IgD-negative memory B cell (primary cell): ENCODE measurements at regions not wholly inside any gene's neighbourhood (a gene's known extent, or its start where the extent isn't known, plus 50 kb on each side); places are given as distances from the start of the nearest gene placed in this dataset.
"Not testable (repeated sequence)": the region's sequence is repeated elsewhere in the genome, so short reads cannot be mapped to it uniquely, and the experiment has no call there.

Experiments used
- H3K27ac Mint-ChIP-seq, 3 donors: one replicate each; pipeline ENCODE4 v1.8.0; 2020 to 2022; ENCODE audit warnings: mild to moderate bottlenecking in 3 of 3, mixed read lengths in 3 of 3, moderate library complexity in 1 of 3
- H3K27me3 Mint-ChIP-seq: one replicate; pipeline ENCODE4 v1.8.0; 2021; ENCODE audit warnings: mixed read lengths
- H3K36me3 Mint-ChIP-seq: one replicate; pipeline ENCODE4 v1.8.0; 2020; ENCODE audit warnings: mild to moderate bottlenecking, mixed read lengths
- H3K4me1 Mint-ChIP-seq, 3 donors: one replicate each; pipeline ENCODE4 v1.8.0; 2020 to 2022; ENCODE audit warnings: mixed read lengths in 3 of 3, mild to moderate bottlenecking in 1 of 3
- H3K4me3 Mint-ChIP-seq, 4 donors: one replicate each; pipeline ENCODE4 v1.8.0; 2020 to 2022; ENCODE audit warnings: mild to moderate bottlenecking in 4 of 4, mixed read lengths in 4 of 4, moderate library complexity in 3 of 4
- H3K9me3 Mint-ChIP-seq, 3 donors: one replicate each; pipeline ENCODE4 v1.8.0; 2020 to 2021; ENCODE audit warnings: mixed read lengths in 3 of 3, mild to moderate bottlenecking in 1 of 3

GRCh38 chr10:44267007-44267406 is 117.9 kb downstream of the CXCL12 start:
- Mint-ChIP-seq H3K4me3 (no peak overlapping the region), H3K9me3 (peaks cover 0 to 6% (median 5%) of the 10 kb centered on the region in 3 donors), H3K27ac (no peak overlapping the region), H3K27me3 (peaks cover 1% of the 10 kb centered on the region), H3K36me3 (no peaks in the 10 kb centered on the region), H3K4me1 (no peaks in the 10 kb centered on the region)

GRCh38 chr10:44264244-44264643 is 120.7 kb downstream of the CXCL12 start:
- H3K9me3 Mint-ChIP-seq = peaks cover 0 to 6% (median 5%) of the 10 kb centered on the region in 3 donors
- no peak overlapping the region for H3K4me3 Mint-ChIP-seq
- no peak overlapping the region for H3K27ac Mint-ChIP-seq
- peaks cover 1% of the 10 kb centered on the region for H3K27me3 Mint-ChIP-seq
- no peaks in the 10 kb centered on the region for H3K36me3 Mint-ChIP-seq
- H3K4me1 Mint-ChIP-seq = no peaks in the 10 kb centered on the region

GRCh38 chr10:44263771-44264170 is 121.1 kb downstream of the CXCL12 start:
- no peak overlapping the region for H3K4me3 Mint-ChIP-seq
- H3K27me3 Mint-ChIP-seq = peaks cover 1% of the 10 kb centered on the region
- H3K36me3 Mint-ChIP-seq = no peaks in the 10 kb centered on the region
- no peaks in the 10 kb centered on the region for H3K4me1 Mint-ChIP-seq
- H3K27ac Mint-ChIP-seq = no peak overlapping the region
- H3K9me3 Mint-ChIP-seq = peaks cover 0 to 6% (median 5%) of the 10 kb centered on the region in 3 donors

GRCh38 chr10:44262551-44263251 is 122.2 kb downstream of the CXCL12 start:
- Mint-ChIP-seq H3K36me3 (no peaks in the 10 kb centered on the region), H3K27me3 (peaks cover 1% of the 10 kb centered on the region), H3K9me3 (peaks cover 0 to 6% (median 3%) of the 10 kb centered on the region in 3 donors), H3K4me3 (peak overlapping the region in 1 of 4 donors; percentile 15), H3K27ac (no peak overlapping the region), H3K4me1 (no peaks in the 10 kb centered on the region)

GRCh38 chr10:44261710-44262455 is 123.0 kb downstream of the CXCL12 start:
- H3K9me3 Mint-ChIP-seq = peaks cover 0 to 6% (median 2%) of the 10 kb centered on the region in 3 donors
- no peak overlapping the region for H3K27ac Mint-ChIP-seq
- no peaks in the 10 kb centered on the region for H3K4me1 Mint-ChIP-seq
- H3K36me3 Mint-ChIP-seq = no peaks in the 10 kb centered on the region
- H3K4me3 Mint-ChIP-seq = no peak overlapping the region
- H3K27me3 Mint-ChIP-seq = peaks cover 1% of the 10 kb centered on the region

GRCh38 chr10:44261296-44261695 is 123.6 kb downstream of the CXCL12 start:
- Mint-ChIP-seq H3K4me3 (peak overlapping the region in 1 of 4 donors; percentile 66), H3K27ac (no peak overlapping the region), H3K4me1 (no peaks in the 10 kb centered on the region), H3K36me3 (no peaks in the 10 kb centered on the region), H3K9me3 (peaks cover 0 to 2% (median 0%) of the 10 kb centered on the region in 3 donors), H3K27me3 (peaks cover 1% of the 10 kb centered on the region)

- no peaks in the 10 kb centered on the region for H3K4me1 Mint-ChIP-seq
Observed at GRCh38 chr10:44260286-44260928, 124.5 kb downstream of the CXCL12 start.

GRCh38 chr10:44259090-44259874 is 125.6 kb downstream of the CXCL12 start:
- H3K4me3 Mint-ChIP-seq = no peak overlapping the region
- H3K9me3 Mint-ChIP-seq = peaks cover 0 to 2% (median 0%) of the 10 kb centered on the region in 3 donors
- no peaks in the 10 kb centered on the region for H3K4me1 Mint-ChIP-seq
- H3K36me3 Mint-ChIP-seq = no peaks in the 10 kb centered on the region
- peaks cover 1% of the 10 kb centered on the region for H3K27me3 Mint-ChIP-seq
- no peak overlapping the region for H3K27ac Mint-ChIP-seq

More at GRCh38 chr10:44260286-44260928, 124.5 kb downstream of the CXCL12 start:
- Mint-ChIP-seq H3K4me3 (no peak overlapping the region), H3K36me3 (no peaks in the 10 kb centered on the region), H3K27me3 (peaks cover 1% of the 10 kb centered on the region), H3K27ac (no peak overlapping the region), H3K9me3 (peaks cover 0 to 2% (median 0%) of the 10 kb centered on the region in 3 donors)

- Mint-ChIP-seq H3K27ac (no peak overlapping the region), H3K4me1 (no peaks in the 10 kb centered on the region)
Observed at GRCh38 chr10:44258460-44259089, 126.3 kb downstream of the CXCL12 start.

GRCh38 chr10:44258019-44258418 is 126.9 kb downstream of the CXCL12 start:
- no peaks in the 10 kb centered on the region for H3K4me1 Mint-ChIP-seq
- H3K36me3 Mint-ChIP-seq = no peaks in the 10 kb centered on the region
- no peak overlapping the region for H3K27ac Mint-ChIP-seq
- no peaks in the 10 kb centered on the region for H3K27me3 Mint-ChIP-seq
- H3K4me3 Mint-ChIP-seq = no peak overlapping the region
- H3K9me3 Mint-ChIP-seq = peaks cover under 1 to 2% (median under 1%) of the 10 kb centered on the region in 3 donors

More at GRCh38 chr10:44258460-44259089, 126.3 kb downstream of the CXCL12 start:
- H3K36me3 Mint-ChIP-seq = no peaks in the 10 kb centered on the region
- H3K9me3 Mint-ChIP-seq = peaks cover 0 to 2% (median 0%) of the 10 kb centered on the region in 3 donors
- H3K27me3 Mint-ChIP-seq = no peaks in the 10 kb centered on the region
- no peak overlapping the region for H3K4me3 Mint-ChIP-seq

- Mint-ChIP-seq H3K4me1 (no peaks in the 10 kb centered on the region), H3K9me3 (peaks cover 0 to 6% (median 2%) of the 10 kb centered on the region in 3 donors), H3K36me3 (peaks cover 2% of the 10 kb centered on the region), H3K4me3 (no peak overlapping the region), H3K27me3 (no peaks in the 10 kb centered on the region), H3K27ac (no peak overlapping the region)
Observed at GRCh38 chr10:44253769-44254462, 131.0 kb downstream of the CXCL12 start.

- H3K9me3 Mint-ChIP-seq, H3K27ac Mint-ChIP-seq, H3K4me1 Mint-ChIP-seq, H3K36me3 Mint-ChIP-seq, H3K27me3 Mint-ChIP-seq, H3K4me3 Mint-ChIP-seq: not testable (repeated sequence)
Observed at GRCh38 chr10:44252631-44253030, 132.3 kb downstream of the CXCL12 start.

- H3K4me1 Mint-ChIP-seq, H3K4me3 Mint-ChIP-seq, H3K27me3 Mint-ChIP-seq, H3K27ac Mint-ChIP-seq, H3K36me3 Mint-ChIP-seq: not testable (repeated sequence)
- H3K9me3 Mint-ChIP-seq = peaks cover 1 to 16% (median 3%) of the 10 kb centered on the region in 3 donors
Observed at GRCh38 chr10:44249933-44250332, 135.0 kb downstream of the CXCL12 start.

GRCh38 chr10:44249490-44249889 is 135.4 kb downstream of the CXCL12 start:
- Mint-ChIP-seq H3K4me3 (no peak overlapping the region), H3K36me3 (peaks cover 2% of the 10 kb centered on the region), H3K4me1 (no peaks in the 10 kb centered on the region), H3K9me3 (peaks cover 1 to 16% (median 3%) of the 10 kb centered on the region in 3 donors), H3K27ac (no peak overlapping the region), H3K27me3 (no peaks in the 10 kb centered on the region)
